Heart right ventricle (tissue), 16 donors: ENCODE measurements at regions not wholly inside any gene's neighbourhood (a gene's known extent, or its start where the extent isn't known, plus 50 kb on each side); places are given as distances from the start of the nearest gene placed in this dataset.

ENCODE experiments used
- ATAC-seq, 8 donors: fragments of 200-7000 bp; cut with Tn5 transposase; one replicate each; pipeline ENCODE4 v1.9.1; 2020; ENCODE audit warnings: mild to moderate bottlenecking in 8 of 8, moderate library complexity in 8 of 8, moderate number of reproducible peaks in 1 of 8
- DNase-seq, 2 donors: peaks; one replicate each; pipeline ENCODE4 v3.0.0-alpha.2; 2020
- H3K27ac ChIP-seq, 10 donors: fragments of 200-600 bp; sonication (generic) in 2 of 10; one replicate each; pipeline versions ENCODE4 v1.5.0 to v1.8.0; 2020 to 2022; ENCODE audit warnings: mild to moderate bottlenecking in 3 of 10
- H3K27me3 ChIP-seq, 7 donors: fragments of 200-600 bp; one replicate each; pipeline ENCODE4 v1.8.0; 2021 to 2022; ENCODE audit warnings: mild to moderate bottlenecking in 2 of 7
- H3K36me3 ChIP-seq, 9 donors: fragments of 200-600 bp; sonication (generic) in 1 of 9; one replicate each; pipeline versions ENCODE4 v1.5.0 to v1.8.0; 2020 to 2022; ENCODE audit warnings: mild to moderate bottlenecking in 2 of 9
- H3K4me1 ChIP-seq, 9 donors: fragments of 200-600 bp; sonication (generic) in 1 of 9; one replicate each; pipeline versions ENCODE4 v1.5.0 to v1.8.0; 2020 to 2022; ENCODE audit warnings: mild to moderate bottlenecking in 4 of 9
- H3K4me3 ChIP-seq, 10 donors: fragments of 200-600 bp; sonication (generic) in 2 of 10; one replicate each; pipeline versions ENCODE4 v1.5.0 to v1.8.0; 2020 to 2022; ENCODE audit warnings: mild to moderate bottlenecking in 7 of 10, moderate library complexity in 2 of 10
- H3K9me3 ChIP-seq, 11 donors: fragments of 200-600 bp in 10 of 11; sonication (generic) in 2 of 11; one replicate each; pipeline versions ENCODE4 v1.5.0 to v1.8.0; 2013 to 2022; ENCODE audit warnings: mild to moderate bottlenecking in 2 of 11, control low read depth in 1 of 11, moderate library complexity in 1 of 11
- CTCF ChIP-seq, 9 donors: fragments of 200-600 bp; sonication (generic) in 2 of 9; IDR thresholded peaks; one replicate each; pipeline versions ENCODE4 v1.5.0 to v1.8.0; 2021 to 2022; ENCODE audit warnings: antibody characterized with exemption in 9 of 9, mild to moderate bottlenecking in 5 of 9, moderate library complexity in 1 of 9
- WGBS, 2 donors: extraction: QIAGEN DNeasy Blood & Tissue Kit; methylation state at CpG; one replicate each; pipeline ENCODE4 v1.1.7; 2013; ENCODE audit warnings: inconsistent platforms in 1 of 2; 5-methylcytosine and 5-hydroxymethylcytosine counted together
- intact Hi-C, 10 donors: fragments of 100-400 bp; cut with DNase I; formaldehyde crosslinking; loops; one replicate each; pipeline versions ENCODE4 v1.11.1 to v1.14.2; 2022
- donor health status: Arrhythmogenic right ventricular cardiomyopathy.
- donor health status: ischemic (EF 13 %, LVEDD 7.1; RV severe dilation, severe dysfunction).
- donor health status: healthy with polysubstance abuse.
- donor health status: DM: no; HTN: yes; CAD: no.
- donor health status: DM: no; HTN: no; CAD: no.
- donor health status: ischemic (EF 25% LVEDD 6.9; RV normal size, moderate dysfunction).
- donor health status: ischemic (EF 25% LVEDD 5.7; RV mildly dilated, moderate dysfunction).
- donor health status: healthy.
- donor health status: DM: yes; HTN: yes; CAD: no.
- donor health status: Ischemic cardiomyopathy.
- donor health status: ischemic (EF 35%, LVEDD 5.7; RV mildly dilated, moderate dysfunction).
- donor health status: nonischemic (EF 11% LVEDD 7.7; RV severe dilation, severe dysfunction).
- donor health status: DM: yes; HTN: yes; CAD: no.
- donor health status: PGD.
- donor health status: ischemic (EF 29% LVEDD 5.4; RV normal size, mild dysfunction).
- donor health status: nonischemic (EF 23%, LVEDD 6.1; RV moderate dilation, normal function).

DNA sequence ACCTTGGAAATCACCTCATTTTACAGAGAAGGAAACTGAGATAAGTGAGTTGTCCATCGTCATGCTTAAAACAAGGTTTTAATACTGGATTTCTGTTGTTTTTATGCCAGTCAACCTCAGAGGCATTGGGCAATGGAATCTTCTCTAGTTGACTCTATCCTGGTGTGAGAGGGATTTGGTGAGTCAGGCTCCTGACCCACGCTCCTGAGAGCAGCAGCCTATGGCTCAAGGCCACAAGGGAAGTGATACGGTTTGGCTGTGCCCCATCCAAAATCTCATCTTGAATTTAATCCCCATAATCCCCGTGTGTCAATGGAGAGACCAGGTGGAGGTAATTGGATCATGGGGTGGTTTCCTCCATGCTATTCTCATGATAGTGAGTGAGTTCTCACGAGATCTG lies 90.1 kb downstream of the TLR5 start:
- H3K36me3 ChIP-seq = no peaks in the 10 kb centered on the region
- no peak for DNase-seq
- ATAC-seq = no peak
- intact Hi-C loops = no loop called here
- 80 to 88% methylated on average over 5 of the region's 5 CpGs for WGBS, 2 donors
- no peak overlapping the region for H3K27ac ChIP-seq
- H3K4me1 ChIP-seq = peaks cover 0 to 5% (median 0%) of the 10 kb centered on the region in 9 donors
- H3K9me3 ChIP-seq = no peaks in the 10 kb centered on the region
- TF ChIP-seq CTCF (IDR thresholded peaks at IDR 0.05) = no peak
- H3K4me3 ChIP-seq = no peak overlapping the region
- no peaks in the 10 kb centered on the region for H3K27me3 ChIP-seq

GRCh38 chr1:223056802-223057201 lies 86.2 kb downstream of the TLR5 start:
- no peak overlapping the region for H3K27ac ChIP-seq
- no peaks in the 10 kb centered on the region for H3K9me3 ChIP-seq
- DNase-seq (no peak), ATAC-seq (no peak)
- intact Hi-C loops = no loop called here
- 91 to 96% methylated on average over 3 of the region's 3 CpGs for WGBS, 2 donors
- peaks cover 0 to 4% (median 0%) of the 10 kb centered on the region in 9 donors for H3K4me1 ChIP-seq
- no peak overlapping the region for H3K4me3 ChIP-seq
- no peaks in the 10 kb centered on the region for H3K36me3 ChIP-seq
- H3K27me3 ChIP-seq = no peaks in the 10 kb centered on the region
- no peak for TF ChIP-seq CTCF (IDR thresholded peaks at IDR 0.05)

GRCh38 chr1:223057569-223058093 lies 85.4 kb downstream of the TLR5 start:
- Histone ChIP-seq H3K36me3 (no peaks in the 10 kb centered on the region), H3K27ac (no peak overlapping the region), H3K27me3 (no peaks in the 10 kb centered on the region), H3K4me1 (no peaks in the 10 kb centered on the region), H3K4me3 (no peak overlapping the region), H3K9me3 (no peaks in the 10 kb centered on the region)
- ATAC-seq = no peak
- no peak for DNase-seq
- TF ChIP-seq CTCF (IDR thresholded peaks at IDR 0.05) = no peak
- intact Hi-C loops = no loop called here
- 97 to 98% methylated on average over 4 of the region's 4 CpGs for WGBS, 2 donors
